HG02642 (cell line): ENCODE measurements at regions not wholly inside any gene's neighbourhood (a gene's known extent, or its start where the extent isn't known, plus 50 kb on each side); places are given as distances from the start of the nearest gene placed in this dataset.

Experiments used
- ATAC-seq: cut with Tn5 transposase; IDR thresholded peaks from one replicate; pipeline ENCODE4 v1.9.1; 2021; ENCODE audit warnings: mild to moderate bottlenecking; ENCODE audit not compliant: unreplicated experiment, poor library complexity

DNA sequence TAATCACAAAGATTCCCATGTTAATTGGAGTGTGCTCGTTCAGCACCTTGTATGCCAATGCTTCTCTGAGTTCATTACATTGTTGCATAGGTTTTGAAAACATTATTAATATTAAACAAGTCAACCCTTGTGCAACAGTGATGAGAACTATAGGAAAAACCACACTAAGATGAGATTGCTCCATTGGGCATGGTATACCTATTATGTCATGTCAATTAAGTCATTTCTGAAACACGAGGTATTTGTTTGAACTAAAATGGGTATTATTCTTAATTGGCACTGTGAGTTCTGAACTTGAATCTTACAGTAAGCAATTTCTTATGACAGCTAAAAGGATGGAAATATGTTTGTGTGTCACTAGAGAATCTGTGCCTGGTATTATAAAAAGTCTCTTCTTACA, 447.7 kb downstream of the EFNA5 start:
- ATAC-seq: no peak

DNA sequence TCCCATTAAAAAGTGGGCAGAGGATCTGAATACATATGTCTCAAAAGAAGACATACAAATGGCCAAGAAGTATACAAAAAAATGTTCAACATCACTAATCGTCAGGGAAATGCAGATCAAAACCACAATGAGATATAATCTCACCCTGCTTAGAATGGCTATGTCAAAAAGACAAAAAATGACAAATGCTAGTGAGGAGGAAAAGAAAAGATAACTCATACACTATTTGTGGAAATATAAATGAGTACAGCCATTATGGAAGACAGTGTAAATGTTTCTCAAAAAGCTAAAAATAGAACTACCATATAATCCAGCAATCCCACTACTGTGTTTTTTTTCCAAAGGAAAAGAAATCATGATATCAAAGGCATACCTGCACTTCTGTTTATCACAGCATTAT, 450.7 kb downstream of the EFNA5 start:
- ATAC-seq: no peak

DNA sequence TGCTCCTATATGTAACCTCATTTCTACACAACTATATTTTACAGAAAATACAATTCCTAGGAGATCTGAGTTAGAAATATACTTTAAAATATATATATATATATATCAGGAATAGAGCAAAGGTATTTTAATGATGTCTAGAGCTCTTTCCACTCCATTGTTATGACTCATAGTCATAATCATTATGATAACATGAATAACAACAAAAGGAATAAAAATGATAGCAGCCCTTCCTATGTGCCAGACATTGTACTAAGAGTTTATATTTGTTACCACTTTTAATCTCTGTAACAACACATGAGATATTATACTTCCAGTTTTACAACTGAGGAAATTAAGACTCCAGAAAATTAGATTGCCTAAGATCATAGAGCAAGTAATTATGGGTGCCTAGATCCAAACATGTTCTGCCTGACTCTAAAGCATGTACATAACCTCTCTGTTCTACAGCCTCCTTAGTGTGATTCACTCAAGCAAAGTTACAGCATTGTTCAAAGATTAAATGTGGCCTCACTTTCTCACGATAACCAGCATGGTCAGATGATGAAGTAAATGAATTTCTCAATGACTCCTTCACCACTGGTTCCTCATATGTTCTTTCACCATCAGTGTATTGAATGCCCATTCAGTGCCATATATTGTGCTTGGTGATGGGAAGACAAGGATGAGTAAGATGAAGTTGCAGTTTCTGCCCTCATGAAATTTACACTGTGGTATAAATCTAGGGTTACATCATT, 452.1 kb downstream of the EFNA5 start:
- no peak for ATAC-seq

DNA sequence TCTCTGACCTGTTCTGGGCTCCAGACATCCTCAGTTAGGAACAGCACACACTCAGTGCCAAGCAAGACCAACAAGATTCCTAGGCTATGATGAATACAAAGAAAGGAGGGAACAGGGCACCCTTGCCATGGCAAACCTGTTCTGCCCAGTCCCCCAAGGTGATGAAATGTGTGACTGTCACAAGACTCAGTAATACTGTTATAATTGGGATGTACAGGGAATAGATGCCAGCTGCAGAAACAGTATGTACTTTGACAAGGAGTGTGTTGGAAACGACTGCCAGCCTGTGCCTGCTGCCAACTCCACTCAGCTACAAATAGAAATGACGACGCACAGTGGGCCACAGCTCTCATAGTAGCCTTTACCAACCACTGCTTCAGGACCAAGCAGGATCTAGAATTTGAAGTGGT, 453.0 kb downstream of the EFNA5 start:
- no peak for ATAC-seq

DNA sequence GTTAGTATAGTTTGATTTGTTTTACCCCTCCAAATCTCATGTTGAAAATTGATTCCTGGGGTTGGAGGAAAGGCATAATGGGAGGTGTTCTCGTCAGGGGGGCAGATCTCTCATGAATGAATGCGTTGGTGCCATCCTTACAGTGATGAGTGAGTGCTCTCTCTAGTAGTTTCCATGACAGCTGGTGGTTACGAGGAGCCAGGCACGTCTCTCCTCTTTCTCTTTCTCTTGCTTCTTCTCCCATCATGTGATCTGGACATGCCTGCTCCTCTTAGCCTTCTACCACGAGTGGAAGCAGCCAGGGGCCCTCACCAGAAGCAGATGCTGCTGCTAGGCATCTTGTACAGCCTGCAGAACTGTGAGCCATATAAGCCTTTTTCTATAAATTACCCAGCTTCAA, 454.1 kb downstream of the EFNA5 start:
- ATAC-seq: no peak

DNA sequence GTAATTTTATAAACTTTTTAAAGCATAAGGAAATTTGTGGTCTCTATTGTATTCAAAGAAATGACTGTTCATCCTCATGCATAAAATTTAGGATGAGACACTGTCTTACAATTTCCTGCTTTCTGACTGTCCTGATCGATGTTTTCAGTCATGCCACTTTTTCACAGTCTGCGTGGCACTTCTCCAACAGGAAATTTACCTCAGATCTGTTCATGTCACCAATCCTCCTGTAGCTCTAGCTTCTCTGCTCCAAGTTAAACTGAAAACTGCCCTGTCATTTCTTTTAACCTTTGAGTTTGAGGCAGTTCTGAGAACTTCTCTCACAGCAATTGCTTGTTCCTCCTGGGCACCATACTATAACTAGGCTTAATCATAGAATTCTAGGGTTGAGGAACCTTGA, 455.1 kb downstream of the EFNA5 start:
- no peak for ATAC-seq

DNA sequence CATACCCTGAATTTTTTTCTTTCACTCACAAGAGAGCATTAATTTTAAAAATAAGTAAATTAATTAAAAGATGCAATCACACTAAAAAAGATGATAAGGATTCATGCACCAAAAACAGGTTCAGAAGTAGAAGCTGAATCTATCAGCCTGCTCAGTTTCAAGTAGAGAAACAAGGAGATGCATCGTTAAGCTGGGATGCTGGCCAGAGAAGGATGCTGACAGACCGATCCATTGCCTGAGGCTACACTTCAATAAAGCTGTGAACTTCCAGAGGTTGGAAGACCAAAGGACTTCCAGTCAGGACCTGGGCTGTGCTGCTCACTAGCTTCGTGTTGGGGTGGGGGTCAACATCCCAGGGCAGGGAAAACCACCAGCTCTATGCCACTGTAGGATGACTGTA, 457.7 kb downstream of the EFNA5 start:
- ATAC-seq: no peak

DNA sequence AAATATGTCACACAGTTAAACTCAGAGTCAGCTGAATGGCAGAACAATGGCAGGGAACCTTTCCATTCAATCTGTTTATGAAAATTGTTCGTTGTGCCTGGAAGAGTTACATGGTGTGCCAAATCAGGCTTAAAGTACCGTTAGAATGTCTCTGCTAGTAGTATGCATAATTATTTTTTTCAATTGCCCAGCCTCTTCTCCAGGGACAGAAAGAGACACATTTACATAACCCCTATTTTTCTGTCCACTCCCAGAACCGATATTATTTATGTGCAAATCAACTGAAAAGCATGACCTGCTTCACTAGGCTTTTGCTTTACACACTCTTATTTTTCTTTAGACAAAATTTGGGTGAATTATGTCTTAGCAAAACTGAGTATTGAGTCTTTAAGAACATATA, 459.1 kb downstream of the EFNA5 start:
- ATAC-seq: no peak

DNA sequence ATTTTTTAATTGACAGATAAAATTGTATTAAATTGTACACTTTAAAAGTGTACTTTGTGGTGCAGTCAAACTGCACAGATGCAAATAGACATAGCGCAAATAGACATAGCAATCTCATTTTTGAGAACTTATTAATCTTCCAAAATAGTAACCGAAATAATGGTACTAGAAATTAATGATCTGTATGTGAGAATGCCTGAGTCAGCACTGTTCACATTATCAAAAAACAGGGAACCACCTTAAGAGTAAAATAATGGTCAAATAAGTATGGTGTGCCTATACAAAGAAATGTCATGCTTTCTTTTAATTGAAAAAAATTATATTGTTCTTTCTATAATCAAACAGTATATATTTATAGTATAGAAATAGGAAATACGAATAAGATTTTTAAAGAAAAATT, 461.9 kb downstream of the EFNA5 start:
- ATAC-seq: no peak

DNA sequence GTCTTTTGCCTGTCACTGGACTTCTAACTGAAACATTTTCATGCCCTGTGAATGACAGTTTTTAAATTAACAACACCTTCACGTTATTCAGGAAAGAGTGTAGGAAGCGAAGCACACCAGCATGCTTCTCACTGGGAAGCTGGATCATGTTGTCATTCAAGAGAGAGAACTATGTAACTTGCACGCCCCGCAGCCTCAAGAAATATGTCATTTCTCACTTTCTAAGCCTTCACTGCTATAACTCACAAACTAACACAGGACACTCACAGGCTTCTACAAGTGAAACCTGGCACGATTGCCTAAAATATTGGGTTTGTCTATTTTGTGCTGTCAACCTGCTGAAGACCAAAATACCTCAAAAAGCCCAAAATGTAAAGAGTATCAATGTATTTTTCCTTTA, 466.3 kb downstream of the EFNA5 start:
- no peak for ATAC-seq

DNA sequence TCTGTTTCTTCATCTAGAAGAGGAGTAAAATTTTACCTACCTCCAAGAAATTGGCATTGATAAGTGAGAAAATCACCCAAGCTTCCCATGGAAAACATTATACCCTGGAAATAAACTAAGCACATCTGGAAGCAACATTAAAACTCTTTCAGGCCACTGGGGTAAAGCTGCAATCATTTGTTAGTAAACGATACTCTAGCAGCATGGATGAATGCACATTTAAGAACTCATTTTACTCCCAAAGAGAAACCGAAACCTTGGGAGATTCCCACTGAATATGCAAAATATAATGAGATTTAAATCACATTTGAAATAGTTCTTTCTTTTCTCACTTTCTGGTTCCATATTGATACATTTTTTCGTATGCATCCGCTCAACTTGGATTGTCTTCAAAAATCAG, 467.5 kb downstream of the EFNA5 start:
- no peak for ATAC-seq

DNA sequence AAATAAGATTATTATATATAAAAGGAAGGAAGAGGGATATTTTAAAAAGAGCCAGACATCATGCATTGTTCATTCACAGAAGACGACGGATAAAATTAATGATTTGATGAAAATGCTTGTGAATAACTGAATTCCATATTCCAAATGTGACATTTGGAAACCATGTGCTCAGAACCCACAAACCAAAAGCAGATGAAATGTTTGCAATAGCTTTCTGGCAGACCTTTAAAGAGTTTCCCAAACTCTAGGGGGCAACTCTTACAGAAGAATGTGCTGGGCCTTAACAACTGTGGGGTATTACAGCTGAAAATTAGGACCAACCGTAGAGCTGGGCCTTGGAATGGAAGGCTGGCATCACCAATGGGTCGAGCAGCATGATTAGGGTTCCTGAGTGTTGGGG, 471.0 kb downstream of the EFNA5 start:
- ATAC-seq: no peak

DNA sequence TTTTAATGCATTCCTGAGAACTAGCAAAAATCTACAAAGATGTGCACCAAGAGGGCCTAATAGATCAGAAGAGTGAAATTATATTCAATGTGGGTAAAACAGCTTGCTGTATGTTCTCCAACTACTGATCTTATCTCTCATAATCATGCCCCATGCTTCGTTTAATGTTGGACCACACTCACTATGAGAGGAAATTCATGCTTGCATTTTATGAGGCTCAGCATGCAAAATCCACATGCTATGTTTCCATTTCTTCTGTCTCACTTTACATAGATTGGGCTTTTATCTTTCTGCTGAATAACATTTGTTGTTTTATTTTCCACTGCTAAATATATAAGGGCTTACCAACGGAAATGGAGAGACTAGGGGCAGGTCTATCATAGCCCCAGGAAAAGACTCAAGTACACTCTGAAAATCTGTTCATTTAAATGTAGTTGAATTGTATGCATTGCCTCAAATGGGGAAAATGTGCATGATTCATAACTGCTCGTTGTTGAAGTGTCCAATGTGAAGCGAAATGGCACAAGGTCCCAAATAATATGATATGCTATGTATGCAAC, 474.2 kb downstream of the EFNA5 start:
- ATAC-seq: no peak

DNA sequence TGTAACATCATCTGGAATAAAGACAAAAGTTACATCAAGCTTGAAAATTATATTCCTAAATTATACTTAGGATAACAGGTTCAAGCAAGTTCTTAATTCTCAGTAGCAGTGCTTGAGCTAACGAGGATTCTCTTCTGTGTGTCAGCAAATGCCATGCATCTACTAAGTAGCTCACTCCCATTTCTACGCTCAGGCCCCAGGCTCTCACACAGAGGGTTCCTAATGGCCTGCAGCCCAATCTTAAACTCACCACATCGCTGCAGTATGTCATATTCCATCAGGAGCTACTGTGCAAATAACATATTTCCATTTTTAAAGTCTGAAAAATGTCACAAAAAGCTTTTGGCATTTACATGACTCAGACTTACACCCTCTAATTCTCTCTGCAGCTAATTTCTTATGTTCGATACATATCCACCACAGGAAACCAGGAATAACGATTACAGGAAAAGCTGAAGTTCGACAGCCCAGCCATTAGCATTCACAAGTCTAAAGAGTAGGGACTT, 474.8 kb downstream of the EFNA5 start:
- ATAC-seq: no peak

DNA sequence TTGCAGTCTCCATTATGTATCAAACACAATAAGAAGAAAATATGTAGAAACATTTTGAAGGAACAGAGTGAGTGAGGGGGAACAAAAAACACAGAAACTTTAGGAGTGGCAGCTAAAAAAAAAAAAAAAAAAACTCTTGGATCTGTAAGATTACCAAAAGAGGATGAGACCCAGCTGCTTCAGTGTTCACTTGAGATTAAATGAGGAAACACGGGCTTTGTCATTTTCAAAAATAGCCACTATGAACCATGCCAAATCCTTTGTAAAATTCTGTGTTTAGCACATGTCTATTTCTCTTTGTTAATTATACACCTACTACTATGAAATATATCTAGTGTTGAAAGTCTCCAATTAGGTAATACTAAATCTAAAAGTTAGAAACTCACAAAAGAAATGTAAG, 485.9 kb downstream of the EFNA5 start:
- no peak for ATAC-seq

DNA sequence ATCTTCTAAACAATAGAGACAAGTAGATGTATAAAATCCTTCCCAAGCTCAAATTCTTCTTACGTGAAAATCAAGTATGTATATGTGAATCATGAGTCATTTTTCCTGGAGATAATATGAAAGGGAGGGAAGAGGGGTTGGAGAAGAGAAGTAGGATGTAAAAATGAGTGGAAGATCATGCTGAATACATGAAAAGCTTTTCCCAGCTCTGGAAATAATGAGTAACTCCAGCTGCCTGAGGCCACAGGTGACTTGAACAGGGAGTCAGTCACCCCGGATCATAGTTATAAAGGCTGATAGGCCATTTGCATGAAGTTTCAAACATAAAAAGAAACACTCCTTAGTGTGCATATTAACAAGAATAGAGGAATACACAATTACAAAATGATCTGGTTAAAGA, 486.7 kb downstream of the EFNA5 start:
- no peak for ATAC-seq

DNA sequence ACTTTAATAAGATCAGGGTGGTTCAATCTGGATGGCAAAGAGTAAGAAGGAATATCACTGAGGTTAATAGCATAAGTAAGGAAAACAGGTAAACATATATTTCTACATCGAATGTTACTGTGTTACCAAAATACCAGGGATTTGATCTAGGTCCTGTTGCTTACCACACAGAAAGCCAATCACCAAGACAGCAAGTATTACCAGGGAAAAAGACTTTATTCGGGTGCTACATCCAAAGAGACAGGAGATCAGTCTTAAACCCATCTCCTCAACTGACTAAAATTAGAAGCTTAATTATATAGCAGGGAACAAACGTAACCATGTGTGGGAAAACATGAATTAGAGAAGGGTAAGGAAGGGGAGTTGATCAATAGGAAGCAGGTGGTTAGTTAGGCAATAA, 500.1 kb downstream of the EFNA5 start:
- ATAC-seq: no peak

DNA sequence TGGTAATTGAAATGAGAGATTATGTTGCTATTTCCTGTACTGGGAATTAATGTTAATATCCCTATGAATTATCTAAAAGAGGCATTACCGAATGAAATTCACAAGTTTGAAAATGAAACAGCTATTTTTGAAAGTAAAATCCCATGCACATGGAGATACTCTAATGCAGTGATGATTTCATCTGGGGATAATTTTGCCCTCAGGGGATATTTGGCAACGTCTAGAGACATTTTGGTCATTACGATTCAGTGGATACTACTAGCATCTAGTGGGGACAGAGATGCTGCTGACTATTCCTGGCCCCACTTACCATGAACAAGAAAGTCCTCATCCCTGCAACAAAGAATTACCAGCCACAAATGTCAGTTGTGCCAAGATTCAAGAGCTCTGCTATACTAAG, 500.9 kb downstream of the EFNA5 start:
- ATAC-seq: no peak

DNA sequence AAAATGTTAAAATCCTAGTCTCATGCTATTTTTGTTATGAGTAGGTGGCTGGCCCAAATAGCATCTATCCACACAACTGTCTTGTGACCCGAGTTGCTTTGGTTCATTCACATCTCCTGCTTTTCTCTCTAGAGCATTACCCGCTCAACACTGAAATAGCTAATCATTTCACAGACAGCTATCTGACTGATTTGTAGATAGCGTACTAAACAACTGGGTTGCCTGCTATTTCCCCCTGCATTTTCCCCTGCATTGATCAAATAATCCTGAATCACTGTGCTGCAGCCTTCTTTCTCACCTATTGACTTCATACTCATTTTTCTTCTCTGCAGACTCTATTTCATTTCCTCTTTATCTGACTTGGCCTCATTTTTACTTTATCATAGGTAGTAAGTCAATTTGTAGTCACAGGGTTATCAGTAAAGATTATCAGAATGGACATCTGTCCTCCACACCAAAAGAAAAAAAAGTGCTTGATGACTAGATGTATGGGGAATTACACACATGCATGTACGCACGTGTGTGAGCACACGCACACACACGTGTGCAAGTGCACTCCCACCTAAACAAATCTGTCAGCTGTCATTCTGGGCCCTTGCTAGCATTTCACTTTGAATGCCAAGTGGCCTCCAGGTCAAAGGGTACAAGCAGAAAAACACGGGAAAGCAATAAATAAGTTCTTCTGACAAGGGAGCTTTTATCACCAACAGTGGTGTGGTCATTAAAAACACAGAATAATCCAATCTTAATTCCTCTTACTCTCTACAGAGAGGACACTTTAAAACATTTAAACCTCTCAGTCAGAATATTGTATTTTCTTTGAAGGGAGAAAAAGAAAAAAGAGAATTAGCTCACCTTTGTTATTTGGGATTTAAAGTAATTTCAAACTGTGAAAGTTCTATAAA, 501.6 kb downstream of the EFNA5 start:
- no peak for ATAC-seq

DNA sequence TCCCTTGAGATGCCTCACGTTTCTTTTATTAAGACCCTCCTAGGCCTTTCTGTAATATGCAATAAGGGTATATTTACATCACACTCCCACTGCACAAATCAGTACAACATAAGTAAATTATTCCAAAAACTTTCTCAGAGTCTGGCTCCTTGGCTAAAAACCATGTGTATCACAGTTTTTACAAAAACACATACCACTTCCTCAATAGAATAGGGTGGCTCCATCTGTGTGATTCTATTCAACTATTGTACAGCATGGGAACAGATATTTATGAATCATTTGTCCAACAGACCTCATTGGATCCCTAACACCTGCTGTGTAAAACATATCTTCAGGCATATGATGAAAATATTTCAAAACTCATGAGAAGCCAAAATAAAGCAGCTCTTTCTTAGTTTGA, 502.7 kb downstream of the EFNA5 start:
- ATAC-seq: no peak

DNA sequence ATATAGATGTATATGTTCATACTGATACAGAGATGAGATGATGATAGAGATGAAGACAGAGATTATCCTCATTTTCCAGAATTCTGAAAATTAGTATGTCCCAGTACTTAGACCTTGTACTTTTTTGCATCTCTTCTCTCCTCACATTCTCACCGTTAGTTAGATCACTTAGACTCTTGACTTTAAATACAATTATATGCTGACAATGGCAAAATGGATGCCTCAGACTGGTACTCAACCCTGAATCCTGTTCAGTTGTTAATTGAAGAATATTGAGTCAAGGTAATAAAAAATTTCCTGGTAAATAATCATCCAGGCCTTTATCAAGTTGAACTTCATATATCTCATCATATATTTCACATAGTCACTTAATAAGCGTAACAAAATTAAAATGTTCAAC, 505.4 kb downstream of the EFNA5 start:
- ATAC-seq: no peak
